Large intestine (tissue), 3 donors: ENCODE measurements at regions not wholly inside any gene's neighbourhood (a gene's known extent, or its start where the extent isn't known, plus 50 kb on each side); places are given as distances from the start of the nearest gene placed in this dataset.

ENCODE experiments used
- DNase-seq, 2 donors: peaks; one replicate each; pipeline versions ENCODE4 v3.0.0 to v3.0.0-alpha.2; 2013
- H3K27ac ChIP-seq: one replicate; pipeline ENCODE4 v1.5.1; 2013; ENCODE audit warnings: low read length
- H3K27me3 ChIP-seq: 2 replicates; pipeline ENCODE4 v1.6.1; 2013; ENCODE audit warnings: low read length; ENCODE audit not compliant: control insufficient read depth, insufficient read depth
- H3K36me3 ChIP-seq: 2 replicates; pipeline ENCODE4 v1.6.1; 2013; ENCODE audit warnings: low read length; ENCODE audit not compliant: control insufficient read depth, insufficient read depth
- H3K4me1 ChIP-seq: one replicate; pipeline ENCODE4 v1.6.1; 2013; ENCODE audit warnings: low read length; ENCODE audit not compliant: control insufficient read depth, insufficient read depth
- H3K4me3 ChIP-seq: one replicate; pipeline ENCODE4 v1.5.1; 2013; ENCODE audit warnings: low read length
- H3K9me3 ChIP-seq: one replicate; pipeline ENCODE4 v1.6.1; 2013; ENCODE audit warnings: mild to moderate bottlenecking, low read depth, low read length, moderate library complexity; ENCODE audit not compliant: control insufficient read depth
- WGBS: methylation state at CpG from one replicate; pipeline ENCODE4 v1.1.5; 2013; ENCODE audit warnings: low lambda C conversion rate; ENCODE audit not compliant: insufficient coverage; 5-methylcytosine and 5-hydroxymethylcytosine counted together

DNA sequence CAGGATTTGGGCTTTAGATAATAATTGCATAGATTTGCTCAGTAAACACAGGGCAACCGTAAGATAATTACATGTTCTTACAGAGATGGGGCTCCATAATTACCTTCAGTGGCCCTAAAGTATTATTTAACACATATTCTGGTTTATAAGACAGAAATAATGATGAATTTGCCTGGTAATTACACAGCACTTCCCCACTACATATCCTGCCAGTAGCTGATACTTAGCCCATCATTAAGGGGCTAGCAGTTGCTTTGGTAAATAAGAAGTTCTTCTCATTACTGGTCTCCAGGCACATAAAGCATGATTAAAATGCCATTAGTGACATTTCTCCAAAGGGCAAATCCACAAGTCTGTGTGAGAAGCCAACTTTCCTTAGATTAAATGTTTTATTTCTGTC, 158.7 kb downstream of the NUAK1 start:
- H3K4me3 ChIP-seq, result no peak overlapping the region
- DNase-seq, result no peak
- peaks cover 2% of the 10 kb centered on the region for H3K27me3 ChIP-seq
- H3K27ac ChIP-seq, result no peak overlapping the region
- no peaks in the 10 kb centered on the region for H3K9me3 ChIP-seq
- no CpG with 5 or more reads among the region's 1 CpG for WGBS
- no peaks in the 10 kb centered on the region for H3K4me1 ChIP-seq
- no peaks in the 10 kb centered on the region for H3K36me3 ChIP-seq

DNA sequence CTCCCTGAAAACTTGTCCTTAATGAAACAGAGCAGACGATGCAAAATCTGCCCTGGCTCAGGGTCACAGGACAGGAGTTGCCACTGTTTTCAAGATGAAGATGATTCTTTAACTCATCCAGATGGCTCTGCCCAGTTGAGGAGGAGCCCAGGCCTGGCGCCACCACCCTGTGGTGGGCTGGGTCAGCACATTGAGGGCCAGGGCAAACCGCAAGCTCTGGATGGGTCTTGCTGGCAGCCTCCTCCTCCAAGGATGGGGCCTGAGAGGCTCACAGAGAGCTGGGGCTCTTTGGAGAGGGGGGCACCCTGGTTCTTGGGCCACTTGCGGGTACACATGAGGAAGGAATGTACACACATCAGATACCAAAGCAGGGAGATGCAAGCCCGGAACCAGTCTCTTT, 158.2 kb downstream of the NUAK1 start:
- H3K36me3 ChIP-seq, result no peaks in the 10 kb centered on the region
- DNase-seq, result no peak
- no peak overlapping the region for H3K4me3 ChIP-seq
- no peaks in the 10 kb centered on the region for H3K9me3 ChIP-seq
- H3K27me3 ChIP-seq, result peaks cover 2% of the 10 kb centered on the region
- no CpG with 5 or more reads among the region's 5 CpGs for WGBS
- no peaks in the 10 kb centered on the region for H3K4me1 ChIP-seq
- no peak overlapping the region for H3K27ac ChIP-seq

DNA sequence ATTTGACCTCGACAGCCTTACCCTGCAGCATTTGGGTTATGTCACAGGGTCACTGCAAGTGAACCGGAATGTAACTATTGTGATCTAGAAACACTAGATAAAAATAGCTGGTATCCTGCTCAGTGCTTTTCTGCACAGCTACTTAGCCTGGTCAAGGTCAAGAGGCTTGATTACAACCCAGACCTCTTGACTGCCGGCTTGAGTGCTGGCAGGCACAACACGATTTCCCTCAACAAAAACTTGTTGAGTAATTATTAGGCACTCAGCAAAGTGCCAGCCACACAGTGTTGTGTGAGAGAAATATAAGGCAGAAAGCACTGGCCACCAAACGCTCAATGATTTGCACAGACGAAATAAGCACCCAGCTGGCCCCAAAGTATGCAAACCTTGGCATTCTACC, 156.7 kb downstream of the NUAK1 start:
- Histone ChIP-seq H3K9me3 (no peaks in the 10 kb centered on the region), H3K36me3 (no peaks in the 10 kb centered on the region), H3K27me3 (peaks cover 2% of the 10 kb centered on the region), H3K4me1 (no peaks in the 10 kb centered on the region), H3K4me3 (no peak overlapping the region), H3K27ac (no peak overlapping the region)
- WGBS, result no CpG with 5 or more reads among the region's 6 CpGs
- no peak for DNase-seq

DNA sequence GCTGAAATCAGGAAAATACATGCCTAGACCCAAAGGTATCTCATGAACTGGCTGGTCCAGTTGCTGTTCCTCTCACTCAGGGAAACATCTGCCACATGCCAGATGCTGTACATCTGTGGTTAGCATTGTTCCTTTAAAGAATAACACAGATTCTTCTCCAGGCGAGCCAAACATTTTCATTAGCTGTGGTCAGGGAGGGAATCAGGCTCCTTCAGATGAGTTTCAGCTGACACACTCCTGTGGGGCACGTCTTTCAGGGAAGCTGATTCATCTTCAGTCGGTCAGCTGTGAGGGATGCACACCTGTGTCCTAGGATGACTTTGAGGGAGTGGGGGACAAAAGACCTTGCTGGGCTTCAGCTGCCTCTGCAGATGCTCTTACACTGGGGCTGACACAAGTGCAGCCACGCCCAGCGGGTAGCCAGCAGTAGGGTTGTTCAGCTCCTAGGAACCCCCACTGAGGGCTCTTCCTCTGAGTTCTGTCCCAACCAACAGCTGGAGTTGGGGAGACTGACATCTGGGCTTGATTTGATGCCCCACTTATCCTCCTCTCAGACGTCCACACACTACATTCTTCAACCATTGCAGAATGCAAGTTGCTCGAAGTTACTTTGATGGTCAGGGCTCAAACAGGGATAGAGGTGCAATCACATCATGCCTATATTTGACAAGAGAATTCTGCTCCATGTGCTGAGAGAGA, 155.0 kb downstream of the NUAK1 start:
- Histone ChIP-seq H3K4me1 (no peaks in the 10 kb centered on the region), H3K27me3 (peaks cover 2% of the 10 kb centered on the region), H3K36me3 (no peaks in the 10 kb centered on the region), H3K9me3 (no peaks in the 10 kb centered on the region), H3K27ac (no peak overlapping the region), H3K4me3 (no peak overlapping the region)
- DNase-seq, result no peak
- WGBS, result no CpG with 5 or more reads among the region's 7 CpGs

DNA sequence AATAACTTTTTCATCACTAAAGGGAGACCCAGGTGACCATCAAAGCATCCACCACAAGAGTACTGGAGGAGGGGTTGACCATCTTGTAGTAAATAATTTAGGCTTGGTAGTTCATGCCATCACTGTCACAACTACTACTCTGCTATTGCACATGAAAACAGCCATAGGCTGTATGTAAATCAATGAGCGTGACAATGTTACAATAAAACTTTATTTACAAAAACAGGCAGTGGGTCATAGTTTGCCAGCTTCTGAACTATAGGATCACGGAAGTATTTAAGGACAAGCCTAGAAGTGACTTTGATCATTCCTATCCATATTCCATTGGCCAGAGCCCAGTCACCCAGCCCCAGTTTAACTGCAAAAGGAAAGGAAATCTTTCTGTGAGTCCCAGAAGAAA, 153.4 kb downstream of the NUAK1 start:
- no CpG with 5 or more reads among the region's 2 CpGs for WGBS
- Histone ChIP-seq H3K4me3 (no peak overlapping the region), H3K27me3 (peaks cover 2% of the 10 kb centered on the region), H3K27ac (no peak overlapping the region), H3K36me3 (no peaks in the 10 kb centered on the region), H3K4me1 (no peaks in the 10 kb centered on the region), H3K9me3 (no peaks in the 10 kb centered on the region)
- DNase-seq, result no peak

DNA sequence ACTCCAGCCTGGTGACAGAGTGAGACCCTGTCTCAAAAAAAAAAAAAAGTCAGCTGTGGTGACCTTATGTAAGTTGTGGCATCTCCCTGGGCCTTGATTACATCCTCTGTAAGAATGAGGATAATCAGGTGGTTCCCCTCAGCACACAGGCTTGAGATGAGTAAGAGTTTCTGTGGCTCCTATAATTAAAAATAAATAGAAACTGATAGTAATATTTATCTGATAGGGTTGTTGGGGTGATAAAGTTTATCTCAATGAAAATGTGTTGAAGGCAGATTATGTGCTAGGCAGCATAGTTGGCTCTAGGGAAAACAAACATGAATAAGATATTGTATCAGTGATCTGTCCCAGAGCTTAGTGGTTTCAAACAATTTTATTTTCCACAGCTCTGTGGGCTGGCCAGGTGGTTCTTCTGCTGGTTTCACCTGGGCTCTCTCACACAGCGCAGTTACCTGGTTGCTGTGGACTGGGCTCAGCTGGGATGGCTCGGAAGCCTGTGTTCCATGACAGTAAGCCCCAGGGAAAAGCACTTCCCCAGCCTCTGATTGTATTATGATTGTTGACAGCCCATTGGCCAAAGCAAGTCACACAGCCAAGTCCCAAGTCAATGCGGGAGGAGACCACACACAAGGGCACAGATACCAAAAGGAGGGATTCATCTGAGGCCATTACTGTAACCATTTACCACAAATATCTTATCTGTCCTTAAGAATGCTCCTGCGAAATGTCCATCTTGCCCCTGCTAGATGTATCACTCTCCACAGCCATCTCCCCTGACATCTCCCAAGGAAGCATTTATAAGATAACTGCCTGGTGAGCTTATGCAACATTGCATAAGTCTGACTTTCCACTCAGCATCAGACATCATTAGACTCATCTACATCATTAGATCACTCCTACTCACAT, 151.7 kb downstream of the NUAK1 start:
- Histone ChIP-seq H3K27ac (no peak overlapping the region), H3K4me1 (no peaks in the 10 kb centered on the region), H3K27me3 (peaks cover 3% of the 10 kb centered on the region), H3K9me3 (no peaks in the 10 kb centered on the region), H3K4me3 (no peak overlapping the region), H3K36me3 (no peaks in the 10 kb centered on the region)
- DNase-seq, result no peak
- no CpG with 5 or more reads among the region's 4 CpGs for WGBS

DNA sequence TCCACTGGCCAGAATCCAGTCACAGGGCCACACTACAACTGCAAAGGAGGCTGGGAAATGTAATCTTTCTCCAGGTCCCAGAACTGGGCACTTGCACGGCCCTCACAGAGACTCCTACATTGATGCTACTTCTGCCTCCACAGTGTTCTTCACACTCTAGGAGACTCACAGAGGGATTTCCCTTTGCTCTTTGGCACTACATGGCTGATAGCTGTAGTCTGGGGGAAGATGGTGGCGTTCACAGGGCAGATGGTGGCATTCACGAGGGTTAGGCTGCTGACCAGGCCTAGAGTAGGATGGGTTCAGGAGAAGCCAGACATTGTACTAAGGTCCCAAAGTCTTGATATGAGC, 151.1 kb downstream of the NUAK1 start:
- H3K4me1 ChIP-seq, result no peaks in the 10 kb centered on the region
- no peak for DNase-seq
- WGBS, result no CpG with 5 or more reads among the region's 3 CpGs
- H3K27me3 ChIP-seq, result peaks cover 6% of the 10 kb centered on the region
- no peaks in the 10 kb centered on the region for H3K9me3 ChIP-seq
- H3K36me3 ChIP-seq, result no peaks in the 10 kb centered on the region
- no peak overlapping the region for H3K4me3 ChIP-seq
- no peak overlapping the region for H3K27ac ChIP-seq

DNA sequence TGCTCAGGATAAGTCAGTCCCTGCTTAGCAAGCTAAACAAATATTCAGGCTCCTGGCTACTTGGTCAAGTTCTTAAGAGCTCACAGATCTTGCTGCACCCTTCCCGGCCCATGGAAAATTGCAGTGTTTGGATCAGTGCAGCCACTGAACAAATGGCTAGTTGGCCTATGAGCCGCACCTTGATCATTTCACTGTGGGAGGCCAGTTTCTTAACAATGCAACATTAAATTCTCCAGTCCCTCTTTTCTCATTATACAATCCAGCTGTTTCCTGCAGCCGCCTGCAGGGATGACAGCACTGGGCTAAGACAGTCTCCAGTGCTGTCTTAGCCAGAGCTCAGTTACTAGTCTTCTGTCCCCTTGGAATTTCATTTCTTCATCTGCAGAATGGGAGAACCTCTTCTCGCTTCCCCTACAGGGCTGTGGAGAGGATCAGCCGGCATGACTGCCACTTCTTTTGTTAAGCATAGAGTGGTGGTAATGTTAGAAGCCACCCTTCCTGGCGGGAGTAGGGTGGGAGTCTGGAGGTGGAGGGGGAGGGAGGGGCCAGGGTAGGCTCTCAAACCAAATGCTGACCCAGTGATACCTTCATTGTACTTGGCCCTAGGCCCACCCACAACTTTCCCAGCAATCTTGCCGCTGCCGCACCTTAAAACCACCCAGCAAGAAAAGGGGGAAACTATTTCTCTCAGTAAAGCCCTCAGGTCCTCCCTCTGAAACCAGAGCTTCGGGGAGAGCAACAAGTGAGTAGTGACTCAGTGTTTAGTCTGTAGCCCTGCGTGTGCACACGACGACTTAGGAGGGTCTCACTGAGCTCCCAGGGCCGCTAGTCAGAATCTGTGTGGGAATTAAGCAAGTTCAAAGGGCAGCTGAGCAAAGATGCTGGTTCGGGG, 145.7 kb downstream of the NUAK1 start:
- Histone ChIP-seq H3K27me3 (peaks cover 24% of the 10 kb centered on the region), H3K4me1 (no peaks in the 10 kb centered on the region), H3K36me3 (no peaks in the 10 kb centered on the region), H3K27ac (no peak overlapping the region), H3K9me3 (no peaks in the 10 kb centered on the region), H3K4me3 (no peak overlapping the region)
- DNase-seq, result no peak
- WGBS, result no CpG with 5 or more reads among the region's 14 CpGs

DNA sequence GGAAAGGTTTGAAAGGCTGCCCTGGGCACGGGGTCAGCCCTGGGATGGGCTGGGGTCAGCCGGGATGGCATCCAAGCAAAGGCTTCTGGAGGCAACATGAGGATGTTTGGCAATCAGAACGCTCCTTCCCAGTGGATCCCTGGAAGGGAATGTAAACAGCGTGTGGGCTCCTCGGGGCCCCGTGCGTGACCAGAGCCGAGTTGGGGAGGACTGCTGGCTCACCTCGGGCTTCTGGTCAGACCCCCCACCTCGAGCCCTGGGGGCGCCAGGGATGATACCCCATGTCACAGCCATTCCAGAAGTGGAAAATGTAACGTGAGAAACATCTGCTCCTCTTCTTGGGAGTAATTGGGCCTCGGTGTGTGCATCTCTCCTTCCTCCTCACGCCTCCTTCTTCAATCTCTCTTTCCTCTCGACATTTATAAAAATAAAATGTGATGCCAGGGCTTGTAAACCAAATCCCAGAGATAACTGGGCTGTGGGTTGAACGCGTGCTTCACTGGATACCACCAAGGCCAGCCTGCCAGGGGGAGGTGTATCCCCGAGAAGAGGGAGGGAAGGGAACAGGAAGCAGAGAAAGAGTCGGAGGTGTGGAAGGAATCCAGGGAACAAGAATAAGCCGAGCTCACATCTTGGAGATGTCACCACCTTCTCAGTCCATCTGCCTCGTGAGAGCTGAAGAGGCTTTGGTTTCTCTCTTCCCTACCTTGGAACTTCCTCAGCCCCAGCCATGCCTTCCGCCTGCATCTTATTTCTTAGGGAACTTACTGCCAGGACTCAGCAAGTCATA, 144.8 kb downstream of the NUAK1 start:
- Histone ChIP-seq H3K4me3 (no peak overlapping the region), H3K4me1 (no peaks in the 10 kb centered on the region), H3K36me3 (no peaks in the 10 kb centered on the region), H3K9me3 (no peaks in the 10 kb centered on the region), H3K27ac (no peak overlapping the region), H3K27me3 (peaks cover 28% of the 10 kb centered on the region)
- WGBS, result no CpG with 5 or more reads among the region's 22 CpGs
- no peak for DNase-seq
